ENCODE measurements at regions not wholly inside any gene's neighbourhood (a gene's known extent, or its start where the extent isn't known, plus 50 kb on each side); places are given as distances from the start of the nearest gene placed in this dataset.

DNA sequence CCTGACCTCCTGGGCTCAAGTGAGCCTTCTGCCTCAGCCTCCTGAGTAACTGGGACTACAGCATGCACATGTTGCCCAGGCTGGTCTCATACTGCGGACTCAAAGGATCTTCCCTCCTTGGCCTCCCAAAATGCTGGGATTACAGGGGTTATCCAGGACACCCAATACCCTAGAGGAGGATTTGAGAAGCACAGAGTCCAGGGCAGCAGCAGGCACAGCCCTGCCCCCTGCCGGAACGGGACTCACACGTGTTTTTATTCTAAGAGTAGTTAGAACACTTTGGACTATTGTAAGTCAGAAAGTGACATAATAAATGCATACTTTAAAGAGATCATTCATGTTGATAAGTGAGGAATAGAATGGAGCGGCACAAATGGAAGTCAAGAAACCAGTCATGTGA lies 80.2 kb downstream of the C6orf118 start:
- no peak for DNase-seq

GRCh38 chr6:165227644-165228329 lies 81.6 kb downstream of the C6orf118 start:
- DNase-seq: no peak

GRCh38 chr6:165223736-165224135 lies 85.7 kb downstream of the C6orf118 start:
- no peak for DNase-seq

DNA sequence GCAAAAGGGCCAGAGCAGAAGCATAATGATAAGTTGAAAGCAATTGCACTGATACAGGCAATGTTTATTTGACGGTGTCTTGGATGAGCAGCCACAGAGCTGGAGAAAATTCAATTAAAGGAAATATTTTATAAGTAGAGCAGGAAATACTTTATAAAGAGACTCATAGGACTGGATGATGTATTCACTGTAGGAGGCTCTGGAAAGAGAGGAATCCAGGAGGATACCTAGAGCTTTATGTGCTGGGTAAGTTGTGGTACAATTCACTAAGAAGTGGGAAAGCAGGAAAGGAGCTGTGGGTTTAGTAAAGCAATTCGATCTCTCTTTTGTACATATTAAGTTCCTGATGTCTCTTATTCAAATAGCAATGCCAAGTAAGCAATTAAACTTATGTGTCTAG lies 86.3 kb downstream of the C6orf118 start:
- no peak for DNase-seq

GRCh38 chr6:165222315-165223025 lies 86.9 kb downstream of the C6orf118 start:
- no peak for DNase-seq

GRCh38 chr6:165220045-165220444 lies 89.4 kb downstream of the C6orf118 start:
- DNase-seq: no peak

- no peak for DNase-seq
Measured at GRCh38 chr6:165219629-165220028, 89.8 kb downstream of the C6orf118 start.

GRCh38 chr6:165218829-165219228 lies 90.6 kb downstream of the C6orf118 start:
- no peak for DNase-seq

DNA sequence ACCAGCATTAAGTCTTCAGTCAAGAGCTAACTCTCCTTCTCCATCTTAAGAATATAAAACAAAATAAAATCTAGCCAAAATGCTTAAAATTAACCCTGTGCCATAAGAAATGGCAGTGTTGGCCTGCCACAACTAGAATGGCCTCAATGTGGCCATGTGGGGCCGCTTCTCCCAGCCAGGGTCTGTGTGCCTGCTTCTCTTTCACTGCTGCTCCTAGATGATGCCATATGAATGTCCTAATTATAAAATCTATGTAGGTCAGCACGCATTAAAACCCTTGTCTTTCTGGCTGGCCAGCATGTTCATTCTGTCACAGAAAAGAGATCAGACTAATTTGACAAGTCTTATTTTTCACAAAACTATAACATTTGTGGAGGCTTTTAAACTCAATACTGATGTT lies 102.6 kb downstream of the C6orf118 start:
- DNase-seq: no peak

DNA sequence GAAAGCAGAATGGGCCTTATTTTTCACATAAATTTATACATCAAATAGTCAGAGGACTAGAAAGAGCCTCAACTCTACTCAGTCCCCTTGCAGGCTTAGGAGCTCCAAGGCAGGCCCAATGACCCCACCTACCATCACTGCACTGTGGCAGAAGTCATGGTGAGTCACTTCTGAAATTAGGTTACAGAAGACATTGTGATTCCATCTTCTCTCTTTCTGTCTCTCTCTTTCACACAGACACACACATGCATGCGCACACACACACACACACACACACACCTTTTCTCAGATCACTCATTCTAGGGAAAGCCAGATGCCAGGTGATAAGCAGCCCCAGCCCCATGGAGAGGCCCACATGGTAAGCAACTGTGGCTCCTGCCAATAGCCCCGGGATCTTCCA lies 103.8 kb downstream of the C6orf118 start:
- DNase-seq: no peak

- DNase-seq: no peak
Measured at GRCh38 chr6:165204807-165205545, 104.4 kb downstream of the C6orf118 start.

DNA sequence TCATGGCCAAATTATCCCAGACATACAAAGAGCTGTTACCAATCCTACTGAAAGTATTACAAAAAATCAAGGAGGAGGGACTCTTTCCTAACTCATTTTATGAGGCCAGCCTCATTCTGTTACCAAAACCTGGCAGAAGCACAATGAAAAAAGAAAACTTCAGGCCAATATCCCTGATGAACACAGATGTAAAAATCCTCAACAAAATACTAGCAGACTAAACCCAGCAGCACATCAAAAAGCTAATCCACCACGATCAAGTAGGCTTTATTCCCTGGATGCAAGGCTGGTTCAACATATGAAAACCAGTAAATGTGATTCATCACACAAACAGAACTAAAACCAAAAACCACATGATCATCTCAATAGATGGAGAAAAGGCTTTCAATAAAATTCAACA lies 109.2 kb downstream of the C6orf118 start:
- no peak for DNase-seq

- DNase-seq: no peak
Measured at GRCh38 chr6:165191461-165191860, 117.9 kb downstream of the C6orf118 start.

DNA sequence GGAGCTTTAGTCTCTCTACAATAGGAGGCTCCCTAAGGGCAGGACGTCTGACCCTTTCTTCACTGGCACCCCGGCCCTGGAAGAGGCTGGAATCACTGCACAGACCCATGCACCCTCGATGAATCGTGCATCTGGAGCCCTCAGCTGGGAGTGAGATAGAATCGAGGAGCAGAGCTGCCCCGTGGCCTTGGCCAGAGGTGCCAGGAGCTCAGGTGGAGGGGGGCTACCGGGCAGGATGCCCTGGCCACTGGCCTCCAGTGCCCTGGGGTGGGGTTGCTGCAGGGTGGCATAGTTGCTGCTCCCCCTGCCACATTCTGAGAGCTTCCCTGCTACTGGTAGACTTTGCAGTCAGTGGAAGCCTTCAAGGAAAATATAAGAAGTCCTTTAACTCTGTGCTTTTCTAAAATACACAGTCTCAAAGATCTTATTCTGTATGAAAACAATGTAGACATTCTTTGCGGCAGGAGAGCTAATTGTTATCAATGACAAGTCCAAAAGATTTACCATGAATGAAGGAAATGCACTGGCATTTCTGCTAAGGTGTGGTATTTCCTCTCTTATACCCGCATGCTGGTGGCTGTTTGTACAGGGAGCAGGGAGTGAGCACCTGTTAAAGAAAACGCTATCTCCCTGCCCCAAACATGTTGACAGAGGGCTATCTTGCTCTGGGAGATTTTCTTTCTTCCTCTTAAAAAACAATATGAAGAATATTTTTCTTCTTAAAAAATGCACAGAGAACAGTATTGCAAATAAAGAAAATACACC lies 122.8 kb downstream of the C6orf118 start:
- DNase-seq: no peak

- DNase-seq: no peak
Measured at GRCh38 chr6:165186041-165186440, 123.4 kb downstream of the C6orf118 start.

GRCh38 chr6:165184192-165184979 lies 125.0 kb downstream of the C6orf118 start:
- DNase-seq: no peak

DNA sequence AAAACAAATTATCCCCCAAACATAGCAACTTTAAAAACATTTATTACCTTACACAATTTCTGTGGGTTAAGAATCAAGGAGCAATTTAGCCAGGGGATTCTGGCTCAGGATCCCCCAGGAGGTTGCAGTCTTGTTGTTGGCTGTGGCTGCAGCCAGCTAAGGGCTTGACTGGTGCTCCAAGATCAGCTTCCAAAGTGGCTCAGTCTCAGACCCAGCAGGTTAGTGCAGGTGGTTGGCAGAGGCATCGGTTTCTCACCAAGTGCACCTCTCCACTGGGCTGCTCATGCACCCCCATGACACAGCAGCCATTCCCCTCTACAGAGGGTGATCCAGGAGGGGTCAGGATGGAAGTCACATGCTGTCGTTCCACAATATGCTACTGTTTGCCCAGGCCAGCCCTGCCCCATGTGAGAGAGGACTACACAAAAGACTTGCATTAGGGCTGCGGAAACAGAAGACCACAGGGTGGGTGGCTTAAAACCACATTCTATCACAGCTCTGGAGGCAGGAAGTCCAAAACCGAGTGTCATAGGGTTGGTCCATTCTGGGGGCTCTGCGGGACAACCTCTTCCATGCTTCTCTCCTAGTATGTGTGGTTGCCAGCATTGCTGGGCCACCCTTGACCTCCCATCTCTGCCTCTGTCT lies 125.8 kb downstream of the C6orf118 start:
- DNase-seq: no peak

GRCh38 chr6:165183071-165183470 lies 126.3 kb downstream of the C6orf118 start:
- no peak for DNase-seq

DNA sequence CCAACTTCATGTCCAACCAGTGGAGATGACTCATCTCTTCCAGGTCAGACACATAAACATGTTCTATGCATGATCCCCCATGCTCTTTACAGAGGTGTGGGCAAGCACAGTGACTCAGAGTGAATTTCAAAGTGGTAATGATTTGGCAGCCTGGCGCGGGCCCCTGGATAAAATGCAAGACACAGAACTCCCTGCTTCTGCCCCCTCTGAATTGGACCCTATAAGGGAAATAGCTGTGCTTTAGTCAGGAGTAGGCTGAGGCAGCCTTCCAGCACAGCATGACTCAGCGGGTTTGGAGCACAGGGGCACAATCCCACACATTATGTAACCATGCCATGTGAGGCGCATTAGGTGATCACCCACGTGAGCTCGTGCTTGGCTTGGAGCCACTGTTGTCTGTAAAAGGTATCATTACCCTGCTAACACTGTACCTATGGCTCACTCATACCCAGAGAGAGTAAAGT lies 127.4 kb downstream of the C6orf118 start:
- no peak for DNase-seq

- DNase-seq: no peak
Measured at GRCh38 chr6:165178056-165178455, 131.3 kb downstream of the C6orf118 start.

GRCh38 chr6:165173484-165173883 lies 135.9 kb downstream of the C6orf118 start:
- DNase-seq: no peak

DNA sequence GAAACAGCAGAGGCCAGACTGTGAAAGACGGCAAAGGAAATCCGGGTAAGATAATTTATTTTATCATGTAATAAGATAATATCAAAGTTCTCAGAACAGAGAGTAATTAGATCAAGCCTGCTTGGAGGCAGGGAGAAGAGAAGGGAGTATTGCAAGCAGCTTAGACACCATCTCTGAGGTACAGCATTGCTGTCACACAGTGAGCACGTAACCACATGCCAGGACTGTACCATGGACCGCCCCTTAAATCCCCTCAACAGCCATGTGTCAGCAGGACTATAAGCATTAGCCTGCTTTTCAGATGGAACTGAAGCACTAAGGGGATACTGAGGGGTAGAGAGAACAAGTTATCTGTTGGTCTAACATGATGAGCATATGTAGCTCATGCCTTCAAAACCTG lies 141.5 kb downstream of the C6orf118 start:
- no peak for DNase-seq
